ENCODE measurements at regions not wholly inside any gene's neighbourhood (a gene's known extent, or its start where the extent isn't known, plus 50 kb on each side); places are given as distances from the start of the nearest gene placed in this dataset.

GRCh38 chr10:118537623-118538022 lies 57.8 kb downstream of the PRLHR start:
- DNase-seq (ENCODE audit: low read depth), result no peak
- no peak for TF ChIP-seq CTCF (conservative IDR thresholded peaks at IDR 0.05; ENCODE audit: low read depth, low read length)
- no peak overlapping the region for H3K4me3 ChIP-seq (ENCODE audit: low read depth, low read length)

- no peak for DNase-seq (ENCODE audit: low read depth)
- no peak overlapping the region for H3K4me3 ChIP-seq (ENCODE audit: low read depth, low read length)
- no peak for TF ChIP-seq CTCF (conservative IDR thresholded peaks at IDR 0.05; ENCODE audit: low read depth, low read length)
These were observed 61.3 kb downstream of the PRLHR start for GRCh38 chr10:118534136-118534535.

GRCh38 chr10:118531105-118531852 lies 64.2 kb downstream of the PRLHR start:
- DNase-seq (ENCODE audit: low read depth), result no peak
- no peak overlapping the region for H3K4me3 ChIP-seq (ENCODE audit: low read depth, low read length)
- no peak for TF ChIP-seq CTCF (conservative IDR thresholded peaks at IDR 0.05; ENCODE audit: low read depth, low read length)

DNA sequence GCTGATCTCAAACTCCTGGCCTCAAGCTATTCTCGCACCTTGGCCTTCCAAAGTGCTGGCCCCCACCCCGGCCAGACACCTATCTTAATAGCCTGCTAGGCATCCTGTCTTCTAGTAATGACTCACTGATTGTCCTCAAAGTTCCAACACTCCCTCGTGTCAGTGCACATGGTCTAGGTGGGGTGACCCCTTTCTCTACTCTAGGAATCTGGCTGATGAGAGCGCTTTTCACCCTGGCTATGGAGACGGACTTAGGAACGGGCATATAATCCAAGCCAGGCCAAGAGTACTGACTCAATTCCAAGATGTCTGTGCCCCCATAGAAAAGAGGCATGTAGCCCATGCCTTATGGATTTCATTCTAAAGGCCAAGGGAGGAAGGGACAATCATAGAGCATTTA lies 67.0 kb downstream of the PRLHR start:
- H3K4me3 ChIP-seq (ENCODE audit: low read depth, low read length), result no peak overlapping the region
- DNase-seq (ENCODE audit: low read depth), result no peak
- TF ChIP-seq CTCF (conservative IDR thresholded peaks at IDR 0.05; ENCODE audit: low read depth, low read length), result no peak

GRCh38 chr10:118523775-118524174 lies 71.7 kb downstream of the PRLHR start:
- no peak for TF ChIP-seq CTCF (conservative IDR thresholded peaks at IDR 0.05; ENCODE audit: low read depth, low read length)
- no peak for DNase-seq (ENCODE audit: low read depth)
- no peak overlapping the region for H3K4me3 ChIP-seq (ENCODE audit: low read depth, low read length)

DNA sequence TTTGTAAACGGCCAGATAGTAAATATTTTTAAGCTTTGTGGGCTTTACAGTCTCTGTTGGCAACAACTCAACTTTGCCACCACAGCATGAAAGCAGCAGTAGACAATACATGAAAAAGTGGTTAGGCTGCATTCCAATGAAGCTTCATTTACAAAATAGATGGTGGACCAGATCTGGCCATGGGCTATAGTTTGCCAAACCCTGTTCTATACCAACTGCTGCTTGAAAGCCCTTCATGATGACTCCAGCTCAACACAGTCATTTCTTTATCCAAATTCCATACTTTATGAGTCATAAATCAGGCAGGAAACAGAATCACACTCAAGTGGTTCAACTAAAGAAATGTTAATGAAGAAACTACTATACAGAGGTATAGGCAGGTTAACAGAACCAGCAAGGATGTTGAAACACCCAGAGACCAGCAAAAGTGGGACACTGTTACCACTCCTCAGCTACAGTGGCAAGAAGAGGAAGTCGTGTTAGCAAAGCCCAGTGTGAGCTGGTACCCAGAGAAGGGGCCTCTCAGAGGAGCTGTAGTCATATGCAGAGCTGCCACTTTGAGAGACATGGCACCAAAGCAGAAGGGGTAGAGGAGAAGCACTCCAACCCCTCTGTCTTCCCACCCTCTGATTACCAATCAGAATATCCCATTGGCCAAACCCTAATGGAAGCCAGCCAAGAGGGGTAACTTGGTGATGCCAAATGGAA lies 72.5 kb downstream of the PRLHR start:
- no peak for TF ChIP-seq CTCF (conservative IDR thresholded peaks at IDR 0.05; ENCODE audit: low read depth, low read length)
- no peak overlapping the region for H3K4me3 ChIP-seq (ENCODE audit: low read depth, low read length)
- peak; percentile 15 for DNase-seq (ENCODE audit: low read depth)

Data from choroid plexus epithelial cell (primary cell).